Right lobe of liver (tissue), 6 donors: ENCODE measurements at regions not wholly inside any gene's neighbourhood (a gene's known extent, or its start where the extent isn't known, plus 50 kb on each side); places are given as distances from the start of the nearest gene placed in this dataset.

Experiments
- ATAC-seq, 4 donors: fragments of 200-7000 bp; cut with Tn5 transposase; one replicate each; pipeline ENCODE4 v1.9.1; 2020; ENCODE audit warnings: mild to moderate bottlenecking in 4 of 4, moderate library complexity in 4 of 4
- DNase-seq, 3 donors: peaks; one replicate each; pipeline ENCODE4 v3.0.0-alpha.2; 2020
- H3K27ac ChIP-seq, 3 donors: fragments of 200-600 bp; one replicate each; pipeline ENCODE4 v1.8.0; 2022
- H3K27me3 ChIP-seq, 2 donors: fragments of 200-600 bp; one replicate each; pipeline ENCODE4 v1.8.0; 2022
- H3K36me3 ChIP-seq, 4 donors: fragments of 200-600 bp; sonication (generic) in 1 of 4; one replicate each; pipeline versions ENCODE4 v1.5.1 to v1.8.0; 2017 to 2022; ENCODE audit warnings: control low read depth in 1 of 4
- H3K4me1 ChIP-seq, 4 donors: fragments of 200-600 bp; sonication (generic) in 1 of 4; one replicate each; pipeline versions ENCODE4 v1.5.1 to v1.8.0; 2017 to 2022; ENCODE audit warnings: control low read depth in 1 of 4
- H3K4me3 ChIP-seq, 3 donors: fragments of 200-600 bp; one replicate each; pipeline ENCODE4 v1.8.0; 2022
- H3K9me3 ChIP-seq, 4 donors: fragments of 200-600 bp; sonication (generic) in 1 of 4; one replicate each; pipeline versions ENCODE4 v1.5.1 to v1.8.0; 2017 to 2022; ENCODE audit warnings: control low read depth in 1 of 4
- CTCF ChIP-seq, 4 donors: fragments of 200-600 bp in 3 of 4; fragments of 450-650 bp in 1 of 4; IDR thresholded peaks; one replicate each; pipeline versions ENCODE4 v1.5.1 to v1.8.0; 2016 to 2022; ENCODE audit warnings: antibody characterized with exemption in 4 of 4, mild to moderate bottlenecking in 2 of 4
- POLR2A ChIP-seq: fragments of 450-650 bp; IDR thresholded peaks from one replicate; pipeline ENCODE4 v1.6.1; 2017; ENCODE audit warnings: antibody characterized with exemption, mild to moderate bottlenecking
- WGBS: methylation state at CpG from one replicate; pipeline ENCODE4 v1.1.6; 2018; ENCODE audit warnings: low coverage, low lambda C conversion rate; ENCODE audit not compliant: insufficient coverage; ENCODE audit errors: missing lambda C conversion rate; 5-methylcytosine and 5-hydroxymethylcytosine counted together
- intact Hi-C, 2 donors: fragments of 100-400 bp; cut with DNase I; formaldehyde crosslinking; loops; one replicate each; pipeline versions ENCODE4 v1.11.2 to v1.14.1; 2022
- donor health status: DM: no; HTN: yes; CAD: no.
- donor health status: DM: no; HTN: no; CAD: no.
- donor health status: DM: no; HTN: no; CAD: no.
- donor health status: DM: no; HTN: yes; CAD: no.
- donor health status: DM: no; HTN: yes; CAD: no.

DNA sequence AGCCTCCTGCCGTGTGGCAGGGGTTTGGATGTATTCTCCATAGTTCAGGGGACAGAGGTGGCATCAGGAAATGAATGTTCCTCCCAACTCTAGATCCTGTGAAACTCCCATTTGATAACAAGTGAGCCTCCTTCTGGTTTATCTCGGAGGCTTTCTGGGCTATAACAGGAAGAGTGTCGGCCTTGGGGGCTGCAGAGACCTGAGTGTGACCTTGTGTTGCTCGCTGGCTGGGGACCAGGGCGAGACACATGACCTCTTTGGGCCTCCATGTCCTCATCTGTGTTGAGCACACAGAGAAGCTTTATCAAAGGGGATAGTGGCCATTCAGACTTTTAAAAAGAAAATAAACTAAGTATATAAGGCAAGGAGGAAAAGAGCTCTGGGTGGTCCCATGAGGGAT is 78.0 kb upstream of the SMNDC1 start:
- intact Hi-C loops: no loop called here
- ATAC-seq (peak; percentile 43 to 70 (median 60)), DNase-seq (no peak)
- Histone ChIP-seq H3K9me3 (no peaks in the 10 kb centered on the region), H3K4me3 (no peak overlapping the region), H3K4me1 (no peaks in the 10 kb centered on the region), H3K27me3 (no peaks in the 10 kb centered on the region), H3K27ac (peak overlapping the region in 2 of 3 donors; percentile 7 to 28), H3K36me3 (no peaks in the 10 kb centered on the region)
- 65% methylated on average over 5 of the region's 5 CpGs for WGBS
- TF ChIP-seq CTCF (IDR thresholded peaks at IDR 0.05) (no peak), POLR2A (no peak)

GRCh38 chr10:110387617-110387982 is 82.9 kb upstream of the SMNDC1 start:
- Histone ChIP-seq H3K27ac (no peak overlapping the region), H3K4me1 (no peaks in the 10 kb centered on the region), H3K27me3 (no peaks in the 10 kb centered on the region), H3K36me3 (no peaks in the 10 kb centered on the region), H3K9me3 (no peaks in the 10 kb centered on the region), H3K4me3 (no peak overlapping the region)
- ATAC-seq (no peak), DNase-seq (no peak)
- TF ChIP-seq POLR2A (no peak), CTCF (IDR thresholded peaks at IDR 0.05) (no peak)
- WGBS: 33% methylated on average over 1 of the region's 1 CpG
- intact Hi-C loops: no loop called here

DNA sequence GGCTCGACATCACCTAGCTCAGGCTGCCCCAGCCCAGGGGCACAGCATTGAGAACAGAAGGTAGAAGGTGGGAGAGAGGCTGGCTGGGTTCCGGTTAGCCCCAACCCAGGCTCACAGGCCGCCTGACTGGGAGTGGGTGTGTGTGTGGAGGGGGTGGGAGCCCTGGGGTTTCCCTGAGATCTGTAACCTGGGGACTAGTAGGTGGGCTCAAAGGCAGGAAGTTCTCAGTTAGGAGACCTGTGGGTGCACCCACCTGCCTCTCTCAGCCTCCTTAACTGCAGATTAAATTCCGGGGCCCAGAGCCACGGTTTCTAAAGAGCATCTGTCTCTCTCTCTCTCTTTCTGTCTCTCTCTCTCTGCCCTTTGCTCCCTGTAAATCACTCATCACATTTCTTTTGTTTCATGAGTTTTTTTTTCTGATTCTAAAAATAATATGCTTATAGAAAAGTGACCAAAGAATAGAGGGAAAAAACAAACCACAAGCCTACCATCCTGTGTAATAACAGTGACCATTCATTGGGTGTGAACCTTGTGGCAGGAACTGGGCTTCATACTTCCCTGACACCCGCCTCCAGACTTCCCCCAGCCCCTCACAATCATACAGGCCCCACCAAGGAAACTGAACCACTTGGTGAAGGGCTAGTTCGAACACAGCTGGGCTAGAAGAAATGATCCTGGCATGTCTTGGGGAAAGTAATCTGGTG is 83.4 kb upstream of the SMNDC1 start:
- Histone ChIP-seq H3K27ac (no peak overlapping the region), H3K36me3 (no peaks in the 10 kb centered on the region), H3K4me3 (no peak overlapping the region), H3K4me1 (peaks cover 0 to 3% (median 0%) of the 10 kb centered on the region in 4 donors), H3K9me3 (no peaks in the 10 kb centered on the region), H3K27me3 (no peaks in the 10 kb centered on the region)
- DNase-seq (no peak), ATAC-seq (peak in 3 of 4 donors; percentile 9 to 34 (median 25))
- TF ChIP-seq POLR2A (no peak), CTCF (IDR thresholded peaks at IDR 0.05) (no peak)
- intact Hi-C loops: no loop called here
- WGBS: 63% methylated on average over 6 of the region's 7 CpGs

DNA sequence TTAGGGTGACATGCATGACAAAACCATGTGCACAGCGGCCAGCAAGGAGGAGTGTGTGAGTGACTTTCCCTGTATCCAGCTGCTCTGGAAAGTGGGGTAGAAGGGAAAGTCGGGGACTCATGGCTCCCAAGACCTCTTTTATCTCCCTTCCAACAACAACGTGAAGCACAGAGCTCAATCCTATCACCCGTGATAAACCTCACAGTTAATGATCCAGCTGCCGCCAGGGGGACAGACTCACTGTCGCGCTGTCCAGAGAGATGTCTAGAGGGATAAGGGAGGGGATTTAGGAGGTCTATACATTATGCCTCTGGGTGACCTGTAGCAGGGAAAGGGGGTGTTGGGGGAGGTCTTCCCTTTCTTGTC is 84.0 kb upstream of the SMNDC1 start:
- 77% methylated on average over 5 of the region's 7 CpGs for WGBS
- no peak overlapping the region for H3K27ac ChIP-seq
- H3K4me1 ChIP-seq: peaks cover 0 to 3% (median 0%) of the 10 kb centered on the region in 4 donors
- intact Hi-C loops: no loop called here
- H3K27me3 ChIP-seq: no peaks in the 10 kb centered on the region
- no peaks in the 10 kb centered on the region for H3K36me3 ChIP-seq
- no peaks in the 10 kb centered on the region for H3K9me3 ChIP-seq
- no peak overlapping the region for H3K4me3 ChIP-seq
- DNase-seq (no peak), ATAC-seq (peak in 3 of 4 donors; percentile 10 to 22 (median 17))
- no peak for TF ChIP-seq POLR2A
- no peak for TF ChIP-seq CTCF (IDR thresholded peaks at IDR 0.05)
